ENCODE measurements at regions not wholly inside any gene's neighbourhood (a gene's known extent, or its start where the extent isn't known, plus 50 kb on each side); places are given as distances from the start of the nearest gene placed in this dataset.
"Not testable (repeated sequence)": the region's sequence is repeated elsewhere in the genome, so short reads cannot be mapped to it uniquely, and the experiment has no call there.

DNA sequence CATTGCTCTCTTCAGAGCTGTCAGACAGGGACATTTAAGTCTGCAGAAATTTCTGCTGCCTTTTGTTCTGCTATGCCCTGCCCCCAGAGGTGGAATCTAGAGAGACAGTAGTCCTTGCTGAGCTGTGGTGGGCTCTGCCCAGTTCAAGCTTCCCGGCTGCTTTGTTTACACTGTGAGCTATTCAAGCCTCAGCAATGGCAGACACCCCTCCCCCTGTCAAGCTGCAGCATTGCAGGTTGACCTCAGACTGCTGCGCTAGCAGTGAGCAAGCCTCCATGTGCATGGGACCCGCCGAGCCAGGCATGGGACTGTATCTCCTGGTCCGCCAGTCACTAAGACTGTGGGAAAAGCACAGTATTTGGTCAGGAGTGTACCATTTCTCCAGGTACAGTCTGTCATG is 53.6 kb upstream of the MAPK10 start:
- not testable (repeated sequence) for H3K27me3 ChIP-seq; H3K27ac ChIP-seq; H3K4me3 ChIP-seq; H3K36me3 ChIP-seq; DNase-seq (ENCODE audit: low spot score in 2 of 2); H3K4me1 ChIP-seq
- peaks cover 0 to 17% (median 3%) of the 10 kb centered on the region in 4 donors for H3K9me3 ChIP-seq
- WGBS, 2 donors: 69 to 83% methylated on average over 5 of the region's 5 CpGs

GRCh38 chr4:86414686-86415085 is 54.8 kb upstream of the MAPK10 start:
- H3K4me3 ChIP-seq: no peak overlapping the region
- TF ChIP-seq EP300 (IDR thresholded peaks at IDR 0.05): no peak
- TF ChIP-seq CTCF (IDR thresholded peaks at IDR 0.05): no peak
- no peak for TF ChIP-seq POLR2A (IDR thresholded peaks at IDR 0.05)
- H3K27me3 ChIP-seq: no peaks in the 10 kb centered on the region
- DNase-seq (ENCODE audit: low spot score in 2 of 2): no peak
- H3K27ac ChIP-seq: no peak overlapping the region
- 63 to 80% methylated on average over 2 of the region's 2 CpGs for WGBS, 2 donors
- peaks cover 0 to 9% (median 0%) of the 10 kb centered on the region in 4 donors for H3K9me3 ChIP-seq
- H3K36me3 ChIP-seq: no peaks in the 10 kb centered on the region
- H3K4me1 ChIP-seq: no peaks in the 10 kb centered on the region

DNA sequence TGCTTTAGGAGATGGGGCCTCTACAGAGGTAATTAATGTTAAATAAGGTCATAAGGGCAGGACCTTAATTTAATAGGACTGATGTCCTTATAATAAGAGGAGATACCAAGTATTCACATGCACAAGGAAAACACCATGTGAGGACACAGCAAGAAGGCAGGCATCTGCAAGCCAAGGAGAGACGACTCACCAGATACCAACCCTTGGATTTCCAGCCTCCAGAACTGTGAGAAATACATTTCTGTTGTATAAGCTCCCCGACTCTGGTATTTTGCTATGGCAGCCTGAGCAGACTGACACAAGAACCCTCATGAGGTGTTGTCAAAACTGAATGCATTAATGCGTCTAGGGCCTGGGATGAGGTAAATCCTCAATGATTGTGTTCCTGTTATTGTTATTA is 56.2 kb upstream of the MAPK10 start:
- H3K4me3 ChIP-seq: no peak overlapping the region
- no peaks in the 10 kb centered on the region for H3K4me1 ChIP-seq
- peaks cover 0 to 3% (median 0%) of the 10 kb centered on the region in 3 donors for H3K36me3 ChIP-seq
- 91 to 94% methylated on average over 3 of the region's 3 CpGs for WGBS, 2 donors
- no peak for TF ChIP-seq POLR2A (IDR thresholded peaks at IDR 0.05)
- no peak for TF ChIP-seq CTCF (IDR thresholded peaks at IDR 0.05)
- TF ChIP-seq EP300 (IDR thresholded peaks at IDR 0.05): no peak
- no peak for DNase-seq (ENCODE audit: low spot score in 2 of 2)
- H3K9me3 ChIP-seq: peaks cover 0 to 7% (median 0%) of the 10 kb centered on the region in 4 donors
- no peak overlapping the region for H3K27ac ChIP-seq
- H3K27me3 ChIP-seq: no peaks in the 10 kb centered on the region

- peaks cover 0 to 3% (median 0%) of the 10 kb centered on the region in 3 donors for H3K36me3 ChIP-seq
- WGBS, 2 donors: 80 to 86% methylated on average over 6 of the region's 6 CpGs
- no peak overlapping the region for H3K4me3 ChIP-seq
- TF ChIP-seq CTCF (IDR thresholded peaks at IDR 0.05) (no peak), EP300 (IDR thresholded peaks at IDR 0.05) (no peak), POLR2A (IDR thresholded peaks at IDR 0.05) (no peak)
- H3K9me3 ChIP-seq: no peaks in the 10 kb centered on the region
- H3K4me1 ChIP-seq: no peaks in the 10 kb centered on the region
- no peak for DNase-seq (ENCODE audit: low spot score in 2 of 2)
- no peak overlapping the region for H3K27ac ChIP-seq
- H3K27me3 ChIP-seq: no peaks in the 10 kb centered on the region
Measured at GRCh38 chr4:86421461-86421860, 61.6 kb upstream of the MAPK10 start.

- H3K27ac ChIP-seq: no peak overlapping the region
- TF ChIP-seq POLR2A (IDR thresholded peaks at IDR 0.05) (no peak), EP300 (IDR thresholded peaks at IDR 0.05) (no peak), CTCF (IDR thresholded peaks at IDR 0.05) (no peak)
- no peaks in the 10 kb centered on the region for H3K9me3 ChIP-seq
- H3K36me3 ChIP-seq: no peaks in the 10 kb centered on the region
- DNase-seq (ENCODE audit: low spot score in 2 of 2): no peak
- no peaks in the 10 kb centered on the region for H3K4me1 ChIP-seq
- no peaks in the 10 kb centered on the region for H3K27me3 ChIP-seq
- H3K4me3 ChIP-seq: no peak overlapping the region
- WGBS, 2 donors: 80 to 83% methylated on average over 6 of the region's 6 CpGs
Measured at GRCh38 chr4:86431543-86432116, 71.8 kb upstream of the MAPK10 start.
